Stimulated activated CD8-positive, alpha-beta memory T cell treated with anti-CD3 and anti-CD28 coated beads, Interleukin-7, amount 100 ng/mL, for 48 hours (primary cell): ENCODE measurements at regions not wholly inside any gene's neighbourhood (a gene's known extent, or its start where the extent isn't known, plus 50 kb on each side); places are given as distances from the start of the nearest gene placed in this dataset.
"Not testable (repeated sequence)": the region's sequence is repeated elsewhere in the genome, so short reads cannot be mapped to it uniquely, and the experiment has no call there.

Source experiments
- DNase-seq, 2 donors: peaks; one replicate each; pipeline ENCODE4 v3.0.0-alpha.2; 2020; ENCODE audit warnings: low read depth in 1 of 2; ENCODE audit errors: extremely low read depth in 1 of 2

GRCh38 chr3:159748425-159748824 lies 240.2 kb upstream of the IL12A start:
- no peak for DNase-seq

- no peak for DNase-seq
Observed at GRCh38 chr3:159749406-159749805, 239.2 kb upstream of the IL12A start.

- DNase-seq, result no peak
Observed at GRCh38 chr3:159751146-159751545, 237.5 kb upstream of the IL12A start.

GRCh38 chr3:159751752-159752151 lies 236.9 kb upstream of the IL12A start:
- no peak for DNase-seq

DNA sequence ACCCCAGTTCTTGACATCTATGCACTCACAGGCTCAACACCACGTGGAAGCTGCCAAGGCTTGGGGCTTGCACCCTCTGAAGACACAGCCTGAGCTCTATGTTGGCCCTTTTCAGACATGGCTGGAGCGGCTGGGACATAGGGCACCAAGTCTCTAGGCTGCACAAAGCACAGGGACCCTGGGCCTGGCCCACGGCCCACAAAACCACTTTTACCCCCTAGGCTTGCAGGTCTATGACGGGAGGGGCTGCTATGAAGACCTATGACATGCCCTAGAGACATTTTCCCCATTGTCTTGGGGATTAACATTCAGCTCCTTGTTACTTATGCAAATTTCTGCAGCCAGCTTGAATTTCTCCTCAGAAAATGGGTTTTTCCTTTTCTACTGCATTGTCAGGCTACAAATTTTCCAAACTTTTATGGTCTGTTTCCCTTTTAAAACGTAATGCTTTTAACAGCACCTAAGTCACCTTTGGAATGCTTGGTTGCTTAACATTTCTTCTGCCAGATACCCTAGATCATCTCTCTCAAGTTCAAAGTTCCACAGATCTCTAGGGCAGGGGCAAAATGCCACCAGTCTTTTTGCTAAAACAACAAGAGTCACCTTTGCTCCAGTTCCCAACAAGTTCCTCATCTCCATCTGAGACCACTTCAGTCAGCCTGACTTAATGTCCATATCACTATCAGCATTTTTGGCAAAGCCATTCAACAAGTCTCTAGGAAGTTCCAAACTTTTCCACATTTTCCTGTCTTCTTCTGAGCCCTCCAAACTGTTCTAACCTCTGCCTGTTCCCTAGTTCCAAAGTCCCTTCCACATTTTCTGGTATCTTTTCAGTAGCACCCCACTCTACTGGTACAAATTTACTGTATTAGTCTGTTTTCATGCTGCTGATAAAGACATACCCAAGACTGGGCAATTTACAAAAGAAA lies 232.1 kb upstream of the IL12A start:
- DNase-seq, result not testable (repeated sequence)

DNA sequence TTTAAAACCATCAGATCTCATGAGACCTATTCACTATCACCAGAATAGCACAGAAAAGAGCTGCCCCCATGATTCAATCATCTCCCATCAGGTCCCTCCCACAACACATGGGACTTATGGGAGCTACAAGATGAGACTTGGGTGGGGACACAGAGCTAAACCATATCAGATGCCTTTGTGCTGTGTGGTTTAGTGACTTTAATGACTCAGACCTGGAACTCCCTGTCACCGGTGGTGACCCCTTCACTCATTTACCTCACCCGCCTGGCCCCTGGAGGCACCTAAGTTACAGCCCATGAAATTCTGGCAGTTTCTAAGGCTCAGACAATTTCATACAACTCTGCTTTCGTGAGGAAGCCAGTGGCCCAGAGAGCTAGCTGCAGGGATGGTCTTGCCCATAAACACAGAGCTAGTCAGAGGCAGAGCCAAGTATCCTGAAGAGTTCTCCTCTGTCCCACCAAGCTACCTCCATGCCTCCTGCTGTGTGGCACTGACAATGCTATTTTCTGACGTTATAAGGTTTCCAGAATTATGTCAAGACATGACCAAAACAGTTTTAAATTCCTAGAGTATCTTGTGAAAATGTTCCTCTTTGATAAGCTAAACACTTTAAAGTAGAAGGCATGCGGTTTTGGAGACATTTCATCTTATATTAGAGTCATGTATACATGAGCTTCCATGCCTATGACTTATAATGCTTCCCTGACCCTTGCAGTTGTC lies 231.1 kb upstream of the IL12A start:
- DNase-seq, result no peak

DNA sequence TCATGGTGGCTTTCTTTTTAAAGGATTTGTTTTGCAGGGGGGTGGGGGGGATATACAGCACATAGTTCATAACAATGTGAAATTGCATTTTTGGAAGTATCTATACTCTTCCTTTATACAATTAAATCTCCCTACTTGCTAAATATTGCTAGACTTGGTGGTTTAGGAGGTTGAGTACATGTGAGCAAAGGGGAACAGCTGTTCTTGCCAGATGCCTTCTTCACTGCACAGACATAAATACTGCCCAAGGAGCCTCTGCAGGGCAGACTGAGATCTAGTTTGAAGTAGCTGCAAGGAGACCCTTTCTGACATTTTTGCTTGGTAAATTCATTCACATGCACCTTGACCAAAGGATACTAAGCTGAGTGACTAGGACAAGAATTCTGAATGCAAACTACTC lies 228.6 kb upstream of the IL12A start:
- no peak for DNase-seq

DNA sequence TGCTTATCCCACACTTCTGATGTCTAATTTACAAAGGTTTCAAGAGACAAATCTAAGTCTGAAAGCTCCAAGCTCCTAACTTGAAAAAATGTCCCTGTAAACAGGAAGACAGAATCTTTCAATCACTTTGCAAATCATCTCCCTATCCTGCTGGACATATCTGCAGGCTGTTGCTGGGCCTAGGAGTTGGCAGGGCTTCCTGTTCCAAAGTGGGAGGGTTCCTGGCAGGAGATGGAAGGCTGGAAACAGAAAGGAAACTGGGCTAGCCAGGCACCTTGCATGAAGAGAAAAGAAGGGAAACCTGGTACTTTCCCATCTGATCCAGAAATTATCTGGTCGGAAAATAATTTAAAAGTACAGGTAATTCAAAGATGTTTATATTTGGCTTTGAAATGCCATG lies 227.3 kb upstream of the IL12A start:
- DNase-seq, result no peak

DNA sequence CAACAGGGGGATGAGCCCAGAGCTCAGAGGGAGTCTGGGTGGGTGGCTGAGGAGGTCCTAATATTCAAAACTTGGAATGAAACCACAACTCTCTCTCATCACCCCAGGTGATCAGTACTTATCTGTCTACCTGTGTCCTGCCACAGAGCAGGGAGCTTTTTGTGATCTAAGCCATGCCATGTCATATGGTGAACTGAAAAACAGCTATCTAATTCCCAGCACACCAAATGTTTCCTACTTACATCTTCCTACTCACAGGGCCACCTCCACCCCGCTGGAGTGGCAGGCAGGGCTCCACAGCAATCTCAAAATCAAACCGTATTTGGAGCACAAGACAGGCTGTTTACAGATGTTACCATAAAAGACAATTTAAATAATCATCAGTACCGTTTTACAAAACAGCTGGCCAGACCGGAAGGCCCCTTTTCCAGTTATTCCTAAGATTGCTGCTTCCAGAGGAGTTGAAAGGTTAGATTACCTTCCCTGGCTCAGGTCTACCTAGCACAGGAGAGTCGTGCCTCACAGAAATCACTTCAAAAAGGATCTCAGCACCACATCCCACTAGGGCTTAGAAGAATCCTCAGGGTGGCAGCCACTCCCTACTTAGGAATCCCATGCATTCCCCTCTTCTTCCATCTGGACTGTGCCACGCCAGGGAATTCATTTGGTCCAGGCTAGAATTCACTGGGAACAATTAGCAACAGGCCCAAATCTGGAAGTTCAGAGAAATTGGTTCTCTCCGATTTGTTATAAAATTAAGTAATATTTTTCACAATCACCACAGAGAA lies 226.6 kb upstream of the IL12A start:
- DNase-seq, result no peak

GRCh38 chr3:159763011-159763601 lies 225.5 kb upstream of the IL12A start:
- DNase-seq, result peak; percentile 6 to 34

- DNase-seq, result peak; percentile 24 to 30
Observed at GRCh38 chr3:159763602-159764489, 224.8 kb upstream of the IL12A start.

GRCh38 chr3:159764490-159765029 lies 224.1 kb upstream of the IL12A start:
- no peak for DNase-seq

- no peak for DNase-seq
Observed at GRCh38 chr3:159765030-159765859, 223.4 kb upstream of the IL12A start.

- no peak for DNase-seq
Observed at GRCh38 chr3:159765860-159766294, 222.8 kb upstream of the IL12A start.

GRCh38 chr3:159766563-159767185 lies 222.0 kb upstream of the IL12A start:
- no peak for DNase-seq

DNA sequence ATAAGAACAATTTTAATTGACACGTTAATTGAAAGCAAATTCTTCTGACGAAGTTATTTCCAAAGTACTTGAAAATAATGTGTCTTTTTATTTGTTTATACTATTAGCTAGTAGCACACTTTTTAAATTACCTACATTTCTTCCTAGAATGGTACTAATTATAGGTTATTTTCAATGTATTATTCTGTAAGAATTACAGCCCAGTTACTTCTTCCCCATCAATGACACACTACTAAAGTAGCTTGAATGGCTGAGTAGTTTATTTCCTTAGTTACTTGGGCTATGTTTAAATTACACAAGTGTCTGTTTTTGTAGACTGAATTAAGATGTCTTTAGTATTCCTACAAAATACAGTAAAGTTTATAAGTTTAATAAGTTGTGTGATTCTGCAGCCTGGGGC lies 217.6 kb upstream of the IL12A start:
- no peak for DNase-seq

DNA sequence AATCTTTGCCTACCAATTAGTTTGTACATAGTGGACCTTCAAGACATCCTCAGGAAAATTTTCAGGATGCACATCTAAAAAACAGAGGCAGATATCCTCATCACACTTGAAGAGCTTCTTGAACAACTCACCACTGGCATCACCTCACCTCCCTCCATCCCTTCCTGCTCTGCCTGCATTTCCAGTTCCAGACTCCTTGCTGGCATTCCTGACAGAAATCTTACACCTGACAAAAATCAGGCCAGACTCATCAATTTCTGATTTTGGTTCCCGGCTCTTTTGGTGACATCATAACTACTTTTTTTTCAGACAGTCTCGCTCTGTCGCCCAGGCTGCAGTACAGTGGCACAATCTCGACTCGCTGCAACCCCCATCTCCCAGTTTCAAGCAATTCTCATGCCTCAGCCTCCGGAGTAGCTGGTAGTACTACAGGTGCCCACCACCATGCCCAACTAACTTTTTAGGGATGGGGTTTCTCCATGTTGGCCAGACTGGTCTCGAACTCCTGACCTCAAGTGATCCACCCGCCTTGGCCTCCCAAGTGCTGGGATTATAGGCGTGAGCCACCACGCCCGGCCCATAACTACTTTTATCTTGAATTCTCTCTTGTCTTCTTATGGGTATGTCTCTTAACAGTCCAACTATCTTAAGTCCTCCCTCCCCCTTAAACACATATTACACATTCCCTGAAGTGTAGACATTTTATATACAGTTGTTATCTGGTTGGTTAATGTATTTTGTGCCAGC lies 216.6 kb upstream of the IL12A start:
- no peak for DNase-seq

DNA sequence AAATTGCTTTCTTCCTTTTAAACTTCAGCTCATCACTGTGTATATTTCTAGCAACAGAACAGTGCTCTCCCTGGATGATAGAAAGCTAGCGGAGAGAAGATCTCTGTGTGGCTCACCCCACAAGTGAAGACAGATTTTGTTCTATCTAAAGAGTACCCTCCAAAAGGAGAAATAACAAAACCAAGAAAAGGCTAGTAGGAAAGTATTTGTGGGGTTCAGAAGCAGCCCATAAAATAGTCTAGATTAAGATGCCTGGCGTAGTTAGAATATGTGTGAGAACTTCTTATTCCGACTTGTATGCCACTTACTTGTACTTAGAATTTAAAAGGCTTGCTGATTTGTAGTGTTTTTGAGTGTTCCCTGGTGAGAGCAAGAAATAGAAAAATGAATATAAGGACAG lies 214.9 kb upstream of the IL12A start:
- no peak for DNase-seq
